RWPE2 (cell line): ENCODE measurements at regions not wholly inside any gene's neighbourhood (a gene's known extent, or its start where the extent isn't known, plus 50 kb on each side); places are given as distances from the start of the nearest gene placed in this dataset.

Source experiments
- ATAC-seq: fragments of 200-7000 bp; cut with Tn5 transposase; 3 replicates; pipeline ENCODE4 v1.9.1; 2021; ENCODE audit warnings: low read depth
- DNase-seq: peaks from one replicate; pipeline ENCODE4 v3.0.0-alpha.2; 2020; ENCODE audit warnings: low spot score
- H3K27ac ChIP-seq: fragments of 450-650 bp; 2 replicates; pipeline ENCODE4 v1.5.1; 2017; ENCODE audit warnings: mild to moderate bottlenecking; ENCODE audit not compliant: poor library complexity, severe bottlenecking
- H3K27me3 ChIP-seq: fragments of 250-450 bp; sonication (Bioruptor Pico); 2 replicates; pipeline ENCODE4 v1.5.1; 2021; ENCODE audit warnings: mild to moderate bottlenecking, moderate library complexity; ENCODE audit not compliant: insufficient read depth, poor library complexity, severe bottlenecking
- H3K36me3 ChIP-seq: fragments of 250-450 bp; sonication (Bioruptor Pico); 2 replicates; pipeline ENCODE4 v1.5.1; 2020; ENCODE audit warnings: low read depth, mild to moderate bottlenecking, moderate library complexity
- H3K4me1 ChIP-seq: fragments of 250-450 bp; sonication (Bioruptor Pico); 2 replicates; pipeline ENCODE4 v1.5.1; 2021; ENCODE audit warnings: mild to moderate bottlenecking, moderate library complexity; ENCODE audit not compliant: insufficient read depth, poor library complexity, severe bottlenecking
- H3K4me3 ChIP-seq: fragments of 250-450 bp; sonication (Bioruptor Pico); 2 replicates; pipeline ENCODE4 v1.5.1; 2021; ENCODE audit warnings: mild to moderate bottlenecking, moderate library complexity; ENCODE audit not compliant: severe bottlenecking
- H3K9me3 ChIP-seq: fragments of 250-450 bp; sonication (Bioruptor Pico); 2 replicates; pipeline ENCODE4 v1.5.1; 2021; ENCODE audit warnings: mild to moderate bottlenecking, moderate library complexity; ENCODE audit not compliant: severe bottlenecking
- TF ChIP-seq, protein P1 (sequence below): fragments of 450-650 bp; IDR thresholded peaks from one replicate; pipeline ENCODE4 v1.5.1; 2017; ENCODE audit warnings: mild to moderate bottlenecking, moderate library complexity; ENCODE audit not compliant: poor library complexity, severe bottlenecking

- ATAC-seq (no peak), DNase-seq (no peak)
- H3K27ac ChIP-seq, result no peak overlapping the region
- no peaks in the 10 kb centered on the region for H3K36me3 ChIP-seq
- no peaks in the 10 kb centered on the region for H3K9me3 ChIP-seq
- H3K27me3 ChIP-seq, result no peaks in the 10 kb centered on the region
- TF ChIP-seq, protein P1, sequence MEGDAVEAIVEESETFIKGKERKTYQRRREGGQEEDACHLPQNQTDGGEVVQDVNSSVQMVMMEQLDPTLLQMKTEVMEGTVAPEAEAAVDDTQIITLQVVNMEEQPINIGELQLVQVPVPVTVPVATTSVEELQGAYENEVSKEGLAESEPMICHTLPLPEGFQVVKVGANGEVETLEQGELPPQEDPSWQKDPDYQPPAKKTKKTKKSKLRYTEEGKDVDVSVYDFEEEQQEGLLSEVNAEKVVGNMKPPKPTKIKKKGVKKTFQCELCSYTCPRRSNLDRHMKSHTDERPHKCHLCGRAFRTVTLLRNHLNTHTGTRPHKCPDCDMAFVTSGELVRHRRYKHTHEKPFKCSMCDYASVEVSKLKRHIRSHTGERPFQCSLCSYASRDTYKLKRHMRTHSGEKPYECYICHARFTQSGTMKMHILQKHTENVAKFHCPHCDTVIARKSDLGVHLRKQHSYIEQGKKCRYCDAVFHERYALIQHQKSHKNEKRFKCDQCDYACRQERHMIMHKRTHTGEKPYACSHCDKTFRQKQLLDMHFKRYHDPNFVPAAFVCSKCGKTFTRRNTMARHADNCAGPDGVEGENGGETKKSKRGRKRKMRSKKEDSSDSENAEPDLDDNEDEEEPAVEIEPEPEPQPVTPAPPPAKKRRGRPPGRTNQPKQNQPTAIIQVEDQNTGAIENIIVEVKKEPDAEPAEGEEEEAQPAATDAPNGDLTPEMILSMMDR, result no peak
- H3K4me3 ChIP-seq, result no peak overlapping the region
- peaks cover 15% of the 10 kb centered on the region for H3K4me1 ChIP-seq
These were observed 68.4 kb upstream of the ADO start for GRCh38 chr10:62736168-62736546.

DNA sequence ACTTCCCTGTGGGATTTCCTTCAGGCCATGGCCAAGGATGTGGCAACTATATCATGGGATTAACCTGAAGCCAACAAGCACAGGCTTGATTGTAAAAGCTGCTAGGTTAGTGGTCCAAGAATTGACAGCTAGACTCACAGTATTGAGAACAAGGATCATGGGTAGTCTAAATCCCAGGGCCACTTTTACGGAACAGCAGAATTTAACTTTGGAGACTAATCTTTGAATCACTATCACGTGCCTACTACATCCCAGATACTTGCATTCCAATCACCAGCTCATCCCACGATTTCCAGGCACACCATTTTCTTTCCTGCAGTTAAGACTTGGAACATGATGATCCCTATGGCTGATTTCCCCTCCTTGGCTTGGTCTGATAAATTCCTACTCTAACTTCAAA is 65.6 kb upstream of the ADO start:
- DNase-seq, result no peak
- Histone ChIP-seq H3K4me3 (no peak overlapping the region), H3K36me3 (no peaks in the 10 kb centered on the region), H3K27me3 (no peaks in the 10 kb centered on the region), H3K4me1 (peaks cover 11% of the 10 kb centered on the region), H3K9me3 (no peaks in the 10 kb centered on the region), H3K27ac (no peak overlapping the region)
- ATAC-seq, result peak; percentile 36; the same call in 2 of the 3 replicates
- TF ChIP-seq, protein P1, result no peak

GRCh38 chr10:62740885-62741745 is 63.4 kb upstream of the ADO start:
- Histone ChIP-seq H3K36me3 (no peaks in the 10 kb centered on the region), H3K27me3 (no peaks in the 10 kb centered on the region), H3K4me3 (no peak overlapping the region), H3K27ac (no peak overlapping the region), H3K4me1 (peaks cover 5% of the 10 kb centered on the region), H3K9me3 (no peaks in the 10 kb centered on the region)
- TF ChIP-seq, protein P1, result no peak
- ATAC-seq (no peak), DNase-seq (no peak)

DNA sequence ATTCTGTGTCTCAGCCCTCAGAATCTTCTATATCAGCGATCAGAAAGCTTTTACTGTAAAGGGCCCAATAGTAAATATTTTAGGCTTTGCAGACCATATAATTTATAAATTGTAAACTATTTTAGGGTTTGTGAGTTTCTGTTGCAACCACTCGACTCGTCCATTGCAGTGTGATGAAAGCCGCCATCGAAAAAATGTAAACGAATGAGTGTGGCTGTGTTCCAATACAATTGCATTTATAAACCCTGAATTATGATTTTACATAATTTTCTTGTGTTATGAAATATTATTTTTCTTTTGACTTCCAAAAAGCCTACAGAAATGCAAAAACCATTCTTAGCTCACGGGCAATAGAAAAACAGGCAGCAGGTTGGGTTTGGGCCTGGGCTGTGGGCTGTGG is 62.5 kb upstream of the ADO start:
- peaks cover 4% of the 10 kb centered on the region for H3K4me1 ChIP-seq
- DNase-seq, result no peak

More for the DNA sequence above, 62.5 kb upstream of the ADO start:
- Histone ChIP-seq H3K9me3 (no peaks in the 10 kb centered on the region), H3K27ac (no peak overlapping the region), H3K36me3 (no peaks in the 10 kb centered on the region), H3K4me3 (no peak overlapping the region), H3K27me3 (no peaks in the 10 kb centered on the region)
- ATAC-seq, result no peak
- TF ChIP-seq, protein P1, result no peak
